ENCODE measurements at regions not wholly inside any gene's neighbourhood (a gene's known extent, or its start where the extent isn't known, plus 50 kb on each side); places are given as distances from the start of the nearest gene placed in this dataset.

GRCh38 chr10:56035489-56035888 is 325.6 kb downstream of the ZWINT start:
- TF ChIP-seq EZH2phosphoT487 (IDR thresholded peaks at IDR 0.05) (no peak), CTCF (IDR thresholded peaks at IDR 0.05) (no peak)

Measured in neural progenitor cell (in vitro differentiated cells).